ENCODE measurements at regions not wholly inside any gene's neighbourhood (a gene's known extent, or its start where the extent isn't known, plus 50 kb on each side); places are given as distances from the start of the nearest gene placed in this dataset.

DNA sequence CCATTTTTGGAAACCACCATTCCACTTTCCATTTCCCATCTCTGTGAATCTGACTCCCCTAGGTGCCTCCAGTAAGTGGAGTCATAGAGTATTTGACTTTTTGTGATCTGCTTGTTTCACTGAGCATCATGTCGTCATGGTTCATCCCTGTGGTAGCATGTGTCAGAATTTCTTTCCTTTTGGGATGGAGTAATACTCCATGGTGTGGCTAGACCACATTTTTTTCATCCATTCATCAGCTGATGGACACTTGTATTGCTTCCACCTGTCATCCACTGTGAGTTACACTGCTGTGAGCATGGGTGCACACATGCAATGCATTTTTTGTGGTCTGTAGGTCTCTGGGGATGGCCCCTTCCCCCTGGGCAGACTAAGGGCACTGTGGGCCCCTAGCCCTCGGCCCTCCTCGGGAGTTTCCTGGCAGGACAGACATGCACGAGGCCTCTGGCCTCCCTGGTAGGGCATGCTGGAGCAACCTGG, 115.9 kb downstream of the GADD45G start:
- TF ChIP-seq, protein P1, sequence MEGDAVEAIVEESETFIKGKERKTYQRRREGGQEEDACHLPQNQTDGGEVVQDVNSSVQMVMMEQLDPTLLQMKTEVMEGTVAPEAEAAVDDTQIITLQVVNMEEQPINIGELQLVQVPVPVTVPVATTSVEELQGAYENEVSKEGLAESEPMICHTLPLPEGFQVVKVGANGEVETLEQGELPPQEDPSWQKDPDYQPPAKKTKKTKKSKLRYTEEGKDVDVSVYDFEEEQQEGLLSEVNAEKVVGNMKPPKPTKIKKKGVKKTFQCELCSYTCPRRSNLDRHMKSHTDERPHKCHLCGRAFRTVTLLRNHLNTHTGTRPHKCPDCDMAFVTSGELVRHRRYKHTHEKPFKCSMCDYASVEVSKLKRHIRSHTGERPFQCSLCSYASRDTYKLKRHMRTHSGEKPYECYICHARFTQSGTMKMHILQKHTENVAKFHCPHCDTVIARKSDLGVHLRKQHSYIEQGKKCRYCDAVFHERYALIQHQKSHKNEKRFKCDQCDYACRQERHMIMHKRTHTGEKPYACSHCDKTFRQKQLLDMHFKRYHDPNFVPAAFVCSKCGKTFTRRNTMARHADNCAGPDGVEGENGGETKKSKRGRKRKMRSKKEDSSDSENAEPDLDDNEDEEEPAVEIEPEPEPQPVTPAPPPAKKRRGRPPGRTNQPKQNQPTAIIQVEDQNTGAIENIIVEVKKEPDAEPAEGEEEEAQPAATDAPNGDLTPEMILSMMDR (IDR thresholded peaks at IDR 0.05; ENCODE audit: control extremely low read depth in 1 of 3, insufficient read depth in 1 of 3, low read depth in 1 of 3, low read length in 3 of 3) = no peak
- TF ChIP-seq, protein P2, sequence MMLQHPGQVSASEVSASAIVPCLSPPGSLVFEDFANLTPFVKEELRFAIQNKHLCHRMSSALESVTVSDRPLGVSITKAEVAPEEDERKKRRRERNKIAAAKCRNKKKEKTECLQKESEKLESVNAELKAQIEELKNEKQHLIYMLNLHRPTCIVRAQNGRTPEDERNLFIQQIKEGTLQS (IDR thresholded peaks at IDR 0.05; ENCODE audit: insufficient read depth, low read depth, low read length) = no peak
- TF ChIP-seq, protein P3, sequence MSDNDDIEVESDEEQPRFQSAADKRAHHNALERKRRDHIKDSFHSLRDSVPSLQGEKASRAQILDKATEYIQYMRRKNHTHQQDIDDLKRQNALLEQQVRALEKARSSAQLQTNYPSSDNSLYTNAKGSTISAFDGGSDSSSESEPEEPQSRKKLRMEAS (IDR thresholded peaks at IDR 0.05) = no peak
- TF ChIP-seq GABPA (IDR thresholded peaks at IDR 0.05; ENCODE audit: borderline replicate concordance, insufficient read depth, low read length) (no peak), CEBPB (IDR thresholded peaks at IDR 0.05; ENCODE audit: low read depth, low read length) (no peak), RNF2 (IDR thresholded peaks at IDR 0.05; ENCODE audit: borderline replicate concordance, low read depth, low read length, missing control alignments, poor library complexity, severe bottlenecking) (no peak), POLR2AphosphoS5 (IDR thresholded peaks at IDR 0.05; ENCODE audit: low read depth, low read length) (no peak)
- TF ChIP-seq, protein P4, sequence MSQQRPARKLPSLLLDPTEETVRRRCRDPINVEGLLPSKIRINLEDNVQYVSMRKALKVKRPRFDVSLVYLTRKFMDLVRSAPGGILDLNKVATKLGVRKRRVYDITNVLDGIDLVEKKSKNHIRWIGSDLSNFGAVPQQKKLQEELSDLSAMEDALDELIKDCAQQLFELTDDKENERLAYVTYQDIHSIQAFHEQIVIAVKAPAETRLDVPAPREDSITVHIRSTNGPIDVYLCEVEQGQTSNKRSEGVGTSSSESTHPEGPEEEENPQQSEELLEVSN (IDR thresholded peaks at IDR 0.05) = no peak
- TF ChIP-seq, protein P5, sequence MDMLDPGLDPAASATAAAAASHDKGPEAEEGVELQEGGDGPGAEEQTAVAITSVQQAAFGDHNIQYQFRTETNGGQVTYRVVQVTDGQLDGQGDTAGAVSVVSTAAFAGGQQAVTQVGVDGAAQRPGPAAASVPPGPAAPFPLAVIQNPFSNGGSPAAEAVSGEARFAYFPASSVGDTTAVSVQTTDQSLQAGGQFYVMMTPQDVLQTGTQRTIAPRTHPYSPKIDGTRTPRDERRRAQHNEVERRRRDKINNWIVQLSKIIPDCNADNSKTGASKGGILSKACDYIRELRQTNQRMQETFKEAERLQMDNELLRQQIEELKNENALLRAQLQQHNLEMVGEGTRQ (IDR thresholded peaks at IDR 0.05; ENCODE audit: low read length) = no peak

Data from H1 (cell line).